Mesothelial cell of epicardium (in vitro differentiated cells): ENCODE measurements at regions not wholly inside any gene's neighbourhood (a gene's known extent, or its start where the extent isn't known, plus 50 kb on each side); places are given as distances from the start of the nearest gene placed in this dataset.

ENCODE experiments used
- DNase-seq, 2 experiments: peaks; one replicate each; pipeline ENCODE4 v3.0.0; 2021; ENCODE audit warnings: low spot score in 2 of 2; ENCODE audit not compliant: unreplicated experiment in 2 of 2
- H3K27ac Mint-ChIP-seq: 2 replicates; pipeline ENCODE4 v1.8.0; 2021; ENCODE audit warnings: mixed read lengths
- H3K27me3 Mint-ChIP-seq: 2 replicates; pipeline ENCODE4 v1.8.0; 2021; ENCODE audit warnings: low read depth, mixed read lengths
- H3K36me3 Mint-ChIP-seq: 2 replicates; pipeline ENCODE4 v1.8.0; 2021; ENCODE audit warnings: mixed read lengths
- H3K4me1 Mint-ChIP-seq: 2 replicates; pipeline ENCODE4 v1.8.0; 2021; ENCODE audit warnings: mixed read lengths
- H3K4me3 Mint-ChIP-seq: 2 replicates; pipeline ENCODE4 v1.8.0; 2021; ENCODE audit warnings: mild to moderate bottlenecking, moderate library complexity, mixed read lengths
- H3K9me3 Mint-ChIP-seq: 2 replicates; pipeline ENCODE4 v1.8.0; 2021; ENCODE audit warnings: mixed read lengths
- CTCF ChIP-seq: fragments of 200-600 bp; sonication (generic); IDR thresholded peaks from one replicate; pipeline ENCODE4 v1.5.0; 2021; ENCODE audit warnings: antibody characterized with exemption; ENCODE audit not compliant: unreplicated experiment

DNA sequence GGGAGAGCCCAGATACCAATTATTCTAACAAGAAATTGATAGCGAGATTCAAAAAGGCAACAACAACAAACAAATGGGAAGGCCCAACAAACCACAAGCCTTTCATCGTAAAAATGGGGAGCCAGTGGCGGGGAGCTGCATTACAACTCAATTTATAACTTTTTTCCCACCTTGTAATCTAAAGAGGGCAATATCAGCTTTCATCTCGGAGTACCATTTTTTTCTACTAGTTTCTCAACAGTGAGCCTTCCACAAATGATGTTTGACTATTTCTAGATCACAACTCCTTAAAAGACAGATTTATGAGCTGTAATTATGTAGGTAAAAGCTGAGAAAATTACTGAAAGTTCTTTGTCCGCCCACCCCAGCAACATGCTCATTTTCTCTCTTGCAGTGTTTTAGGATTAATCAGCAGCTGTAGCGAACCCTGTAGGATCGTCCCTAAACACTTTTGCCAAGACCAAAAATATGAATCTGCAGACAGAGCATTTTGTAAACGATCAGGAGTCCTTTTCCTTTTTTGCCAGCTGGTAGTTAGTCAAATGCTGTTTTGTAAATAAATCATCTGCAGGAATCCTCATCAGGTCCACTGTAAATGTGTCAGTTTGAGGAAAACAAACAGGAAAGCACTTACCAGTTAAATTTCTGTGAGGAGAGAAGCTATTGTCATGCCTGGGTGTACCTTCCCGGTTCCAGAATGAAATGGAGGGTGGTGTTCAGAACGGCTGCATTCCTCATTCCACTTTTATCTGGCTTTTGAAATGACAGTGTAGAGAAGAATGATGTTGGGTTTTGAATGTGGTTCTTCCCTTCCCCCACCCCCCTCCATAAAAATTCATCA lies 53.2 kb downstream of the EEF1B2 start:
- peak overlapping the region; percentile 87 for H3K27ac Mint-ChIP-seq
- no peak for TF ChIP-seq CTCF
- H3K9me3 Mint-ChIP-seq: no peaks in the 10 kb centered on the region
- peak overlapping the region; percentile 50 for H3K4me3 Mint-ChIP-seq
- no peaks in the 10 kb centered on the region for H3K27me3 Mint-ChIP-seq
- H3K36me3 Mint-ChIP-seq: no peaks in the 10 kb centered on the region
- no peak for DNase-seq
- peaks cover 31% of the 10 kb centered on the region for H3K4me1 Mint-ChIP-seq

- peak overlapping the region; percentile 50 for H3K4me3 Mint-ChIP-seq
- no peak for DNase-seq
- peaks cover 35% of the 10 kb centered on the region for H3K4me1 Mint-ChIP-seq
- H3K9me3 Mint-ChIP-seq: no peaks in the 10 kb centered on the region
- peak overlapping the region; percentile 87 for H3K27ac Mint-ChIP-seq
- no peaks in the 10 kb centered on the region for H3K27me3 Mint-ChIP-seq
- no peaks in the 10 kb centered on the region for H3K36me3 Mint-ChIP-seq
- TF ChIP-seq CTCF: no peak
These were observed 53.8 kb downstream of the EEF1B2 start for GRCh38 chr2:206213514-206213845.

DNA sequence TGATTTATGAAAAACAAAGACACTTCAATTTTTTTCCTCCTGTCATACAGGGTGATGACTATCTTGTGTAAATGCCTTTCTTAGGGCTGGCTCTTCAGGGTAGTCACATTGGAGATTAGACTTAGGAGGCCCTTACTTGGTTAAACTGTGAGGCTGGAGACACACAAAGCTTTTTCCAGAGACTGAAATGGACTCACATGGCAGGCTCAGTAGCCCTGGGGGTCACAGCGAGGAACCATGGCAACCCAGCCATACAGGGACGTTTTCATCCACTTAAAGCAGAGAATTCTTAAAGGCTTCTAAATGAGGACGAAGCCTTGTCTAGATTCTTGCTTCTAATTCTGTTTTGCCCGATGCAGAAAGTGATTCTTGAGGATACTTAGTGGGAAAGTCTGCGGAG lies 57.3 kb upstream of the ZDBF2 start:
- H3K4me3 Mint-ChIP-seq: no peak overlapping the region
- H3K9me3 Mint-ChIP-seq: peaks cover 13% of the 10 kb centered on the region
- DNase-seq: no peak
- H3K27ac Mint-ChIP-seq: peak overlapping the region; percentile 41
- no peaks in the 10 kb centered on the region for H3K27me3 Mint-ChIP-seq
- no peak for TF ChIP-seq CTCF
- peaks cover 33% of the 10 kb centered on the region for H3K4me1 Mint-ChIP-seq
- H3K36me3 Mint-ChIP-seq: no peaks in the 10 kb centered on the region

DNA sequence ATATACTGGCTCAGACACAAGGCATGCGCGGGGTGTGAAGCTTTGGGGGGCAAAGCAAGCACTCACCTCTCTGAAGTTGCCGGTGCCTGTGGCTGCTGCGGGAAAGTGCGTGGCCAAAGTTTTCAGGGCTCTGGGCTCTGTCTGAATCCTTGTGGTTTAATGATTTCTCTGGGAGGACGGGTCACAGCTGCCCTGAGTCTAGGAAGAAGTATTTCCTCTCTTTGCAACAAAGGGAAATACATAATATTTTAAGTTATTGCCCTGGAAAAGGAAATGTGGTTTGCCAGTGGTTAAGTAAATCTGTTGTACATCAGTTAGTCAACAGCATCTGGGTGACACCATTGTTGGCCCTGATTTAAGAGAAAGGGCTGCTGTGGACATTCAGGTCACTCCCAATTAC lies 56.7 kb upstream of the ZDBF2 start:
- no peak for DNase-seq
- H3K27me3 Mint-ChIP-seq: no peaks in the 10 kb centered on the region
- H3K27ac Mint-ChIP-seq: peak overlapping the region; percentile 41
- no peak for TF ChIP-seq CTCF
- H3K36me3 Mint-ChIP-seq: no peaks in the 10 kb centered on the region
- no peak overlapping the region for H3K4me3 Mint-ChIP-seq
- peaks cover 13% of the 10 kb centered on the region for H3K9me3 Mint-ChIP-seq
- peaks cover 27% of the 10 kb centered on the region for H3K4me1 Mint-ChIP-seq

- H3K4me3 Mint-ChIP-seq: no peak overlapping the region
- H3K9me3 Mint-ChIP-seq: peaks cover 13% of the 10 kb centered on the region
- no peak for DNase-seq
- H3K4me1 Mint-ChIP-seq: peaks cover 23% of the 10 kb centered on the region
- H3K36me3 Mint-ChIP-seq: no peaks in the 10 kb centered on the region
- no peak overlapping the region for H3K27ac Mint-ChIP-seq
- TF ChIP-seq CTCF: no peak
- no peaks in the 10 kb centered on the region for H3K27me3 Mint-ChIP-seq
These were observed 56.3 kb upstream of the ZDBF2 start for GRCh38 chr2:206218156-206218555.
